NT2/D1 (cell line): ENCODE measurements at regions not wholly inside any gene's neighbourhood (a gene's known extent, or its start where the extent isn't known, plus 50 kb on each side); places are given as distances from the start of the nearest gene placed in this dataset.

Experiments
- DNase-seq: peaks from one replicate; pipeline ENCODE4 v3.0.0-alpha.2; 2011; ENCODE audit warnings: low read depth, low spot score
- H3K27me3 ChIP-seq: 2 replicates; pipeline ENCODE4 v1.6.0; 2011; ENCODE audit warnings: mild to moderate bottlenecking; ENCODE audit not compliant: insufficient read length, insufficient read depth
- H3K36me3 ChIP-seq: 2 replicates; pipeline ENCODE4 v1.6.1; 2011; ENCODE audit warnings: mild to moderate bottlenecking, low read length, mixed read lengths; ENCODE audit not compliant: insufficient read depth, insufficient read length
- H3K4me1 ChIP-seq: 2 replicates; pipeline ENCODE4 v1.5.1; 2011; ENCODE audit not compliant: insufficient read depth, insufficient read length
- H3K4me3 ChIP-seq: 2 replicates; pipeline ENCODE4 v1.5.1; 2011; ENCODE audit warnings: low read depth; ENCODE audit not compliant: insufficient read length
- H3K9ac ChIP-seq: 2 replicates; pipeline ENCODE4 v1.6.0; 2011; ENCODE audit warnings: low read depth; ENCODE audit not compliant: insufficient read length
- H3K9me3 ChIP-seq: 2 replicates; pipeline ENCODE4 v1.5.1; 2011; ENCODE audit warnings: mild to moderate bottlenecking, low read length; ENCODE audit not compliant: insufficient read depth
- SUZ12 ChIP-seq: IDR thresholded peaks from 2 replicates; pipeline ENCODE4 v1.6.1; 2011; ENCODE audit not compliant: insufficient read length, insufficient read depth; ENCODE audit errors: extremely low read depth
- YY1 ChIP-seq: IDR thresholded peaks from 2 replicates; pipeline ENCODE4 v1.6.1; 2011; ENCODE audit not compliant: insufficient read length, insufficient read depth
- ZNF274 ChIP-seq: IDR thresholded peaks from 2 replicates; pipeline ENCODE4 v1.6.1; 2011; ENCODE audit warnings: mild to moderate bottlenecking, low read depth, low read length

DNA sequence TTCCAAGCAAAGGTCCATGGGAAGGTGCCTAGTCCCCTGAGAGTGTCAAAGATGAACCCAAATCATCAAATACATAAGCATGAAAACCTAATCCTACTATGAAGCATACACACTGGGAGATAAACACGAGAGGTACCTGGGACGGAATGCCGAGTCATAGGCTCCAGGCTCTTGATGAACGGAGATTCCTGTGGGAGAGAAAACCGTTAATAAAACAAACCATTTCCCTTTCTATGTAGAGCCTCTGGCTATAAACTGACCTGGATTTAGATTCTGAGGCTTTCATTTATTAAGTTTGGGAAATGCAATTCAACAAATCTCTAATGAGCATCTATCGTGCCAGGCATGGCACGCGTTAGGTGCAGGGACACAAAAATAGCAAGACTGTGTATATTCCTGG lies 206.4 kb upstream of the IL12B start:
- no peak for DNase-seq
- H3K4me1 ChIP-seq, result no peaks in the 10 kb centered on the region
- TF ChIP-seq SUZ12, result no peak
- no peak for TF ChIP-seq YY1
- TF ChIP-seq ZNF274, result no peak
- H3K9ac ChIP-seq, result no peak overlapping the region
- no peaks in the 10 kb centered on the region for H3K36me3 ChIP-seq
- no peaks in the 10 kb centered on the region for H3K27me3 ChIP-seq
- H3K4me3 ChIP-seq, result no peak overlapping the region
- peaks cover 34% of the 10 kb centered on the region for H3K9me3 ChIP-seq

DNA sequence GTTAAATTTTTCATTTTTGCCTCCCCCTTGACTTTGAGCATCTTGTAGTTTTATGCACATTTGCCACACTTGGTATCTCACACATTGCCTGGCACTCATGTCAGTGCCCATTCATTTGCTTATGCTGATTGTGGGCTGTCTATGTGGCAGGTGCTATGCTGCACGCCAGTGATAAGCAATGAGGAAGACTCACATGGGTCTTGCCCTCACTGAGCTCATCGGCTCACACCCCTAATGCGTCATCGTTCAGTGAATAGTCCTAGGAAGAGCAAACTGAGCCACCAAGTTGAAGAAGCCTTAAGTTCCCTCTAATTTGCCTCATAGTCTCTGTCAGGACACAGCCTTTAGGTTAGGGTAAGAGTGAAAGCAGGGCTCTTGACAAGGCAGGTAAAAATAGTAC lies 209.4 kb upstream of the IL12B start:
- TF ChIP-seq SUZ12 (no peak), ZNF274 (no peak), YY1 (no peak)
- no peak overlapping the region for H3K9ac ChIP-seq
- H3K36me3 ChIP-seq, result no peaks in the 10 kb centered on the region
- H3K4me1 ChIP-seq, result no peaks in the 10 kb centered on the region
- H3K9me3 ChIP-seq, result peaks cover 6% of the 10 kb centered on the region; the same call in 1 of the 2 replicates
- no peak overlapping the region for H3K4me3 ChIP-seq
- DNase-seq, result no peak
- H3K27me3 ChIP-seq, result no peaks in the 10 kb centered on the region

DNA sequence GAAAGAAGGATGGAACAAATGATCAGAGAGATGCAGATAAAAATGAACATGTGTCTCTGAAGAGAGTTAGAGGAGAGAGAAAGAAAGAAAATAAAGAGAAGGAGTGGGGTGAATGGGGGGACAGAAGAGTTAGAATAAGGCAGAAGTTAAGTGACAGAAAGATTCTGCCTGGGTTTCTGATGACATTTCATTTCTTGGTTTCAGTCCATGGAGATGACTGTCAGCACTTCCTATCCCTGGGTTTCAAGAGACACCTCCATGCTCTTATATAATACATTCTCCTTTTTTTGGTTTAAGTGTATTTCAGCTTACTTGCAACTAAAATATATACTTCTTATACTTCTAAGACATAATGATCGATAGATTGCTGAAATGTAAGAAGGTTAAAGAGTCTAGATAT lies 213.0 kb upstream of the IL12B start:
- TF ChIP-seq ZNF274 (no peak), YY1 (no peak), SUZ12 (no peak)
- no peak overlapping the region for H3K9ac ChIP-seq
- peaks cover 9% of the 10 kb centered on the region; the same call in 1 of the 2 replicates for H3K9me3 ChIP-seq
- H3K4me1 ChIP-seq, result no peaks in the 10 kb centered on the region
- H3K4me3 ChIP-seq, result no peak overlapping the region
- no peak for DNase-seq
- no peaks in the 10 kb centered on the region for H3K27me3 ChIP-seq
- H3K36me3 ChIP-seq, result no peaks in the 10 kb centered on the region

DNA sequence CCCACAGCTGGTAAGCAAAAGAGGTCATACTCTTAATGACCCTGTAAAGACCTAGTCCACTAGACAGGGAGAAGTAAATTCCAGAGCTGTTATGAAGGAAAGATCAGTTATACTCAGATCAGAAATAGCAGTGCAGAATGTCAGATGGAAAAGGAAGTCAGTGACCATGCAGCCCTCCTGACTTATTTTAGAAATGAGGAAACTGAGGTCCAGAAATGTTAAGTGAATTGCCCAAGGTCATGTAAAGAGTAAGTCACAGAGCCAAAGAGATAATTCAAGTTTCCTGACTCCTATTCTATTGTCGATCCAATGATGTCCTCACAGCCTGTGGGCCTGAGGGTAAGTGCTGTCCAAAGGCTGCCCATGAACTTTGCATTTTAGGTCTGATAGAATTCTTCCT lies 214.9 kb upstream of the IL12B start:
- TF ChIP-seq ZNF274 (no peak), YY1 (no peak), SUZ12 (no peak)
- no peaks in the 10 kb centered on the region for H3K36me3 ChIP-seq
- no peak overlapping the region for H3K9ac ChIP-seq
- H3K27me3 ChIP-seq, result no peaks in the 10 kb centered on the region
- peaks cover 9% of the 10 kb centered on the region; the same call in 1 of the 2 replicates for H3K9me3 ChIP-seq
- no peaks in the 10 kb centered on the region for H3K4me1 ChIP-seq
- DNase-seq, result no peak
- H3K4me3 ChIP-seq, result no peak overlapping the region

DNA sequence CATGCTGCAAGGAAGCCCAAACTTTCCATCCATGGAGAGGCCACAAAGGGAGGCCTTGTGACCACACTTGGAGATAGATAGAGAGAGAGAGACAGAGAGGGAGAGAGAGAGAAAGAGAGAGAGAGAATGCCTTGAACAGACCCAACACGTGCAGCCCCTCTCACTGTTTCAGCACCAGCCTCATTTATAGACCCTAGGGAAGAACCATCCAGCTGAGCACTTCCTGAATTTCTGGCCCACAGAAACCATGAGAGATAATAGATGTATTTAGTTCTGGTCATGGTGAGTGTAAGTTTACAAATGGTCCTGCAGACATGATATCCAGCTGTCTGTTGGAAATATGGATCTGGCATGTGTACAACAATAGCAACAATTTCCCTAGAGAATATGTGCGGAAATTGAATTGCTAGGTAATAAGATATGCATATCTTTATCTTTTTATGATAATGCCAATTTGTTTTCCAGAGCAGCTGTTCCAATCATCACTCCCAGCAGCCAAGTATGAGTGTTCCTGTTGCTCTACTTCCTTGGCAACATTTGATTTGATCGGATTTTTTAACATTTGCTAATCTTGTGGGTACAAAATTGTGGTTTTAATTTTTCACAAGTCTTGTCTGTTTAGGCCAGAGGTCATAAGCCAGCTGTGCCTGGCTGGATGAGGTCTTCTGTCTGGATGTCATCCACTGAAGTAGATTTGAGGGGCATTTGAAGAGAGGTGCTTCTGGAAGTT lies 217.3 kb upstream of the IL12B start:
- no peaks in the 10 kb centered on the region for H3K36me3 ChIP-seq
- H3K27me3 ChIP-seq, result no peaks in the 10 kb centered on the region

DNA sequence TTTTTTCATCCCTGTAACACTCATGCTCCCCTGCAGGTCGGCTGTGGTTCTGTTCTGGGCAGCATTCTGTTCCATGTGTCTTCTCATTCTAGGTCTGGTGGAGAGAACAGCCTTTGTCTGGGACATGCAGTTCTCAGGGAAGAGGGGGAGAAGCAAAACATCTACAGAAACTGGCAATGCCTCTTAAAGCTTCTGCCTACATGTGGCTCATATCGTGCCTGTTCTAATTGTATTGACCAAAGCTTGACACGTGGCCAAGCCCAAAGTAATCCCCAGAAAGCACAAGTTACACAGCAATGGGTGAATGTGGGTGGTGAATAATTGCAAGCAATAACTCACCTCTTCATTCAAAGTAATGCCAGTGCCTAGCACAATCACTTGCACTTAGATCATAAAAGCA lies 218.2 kb upstream of the IL12B start:
- Histone ChIP-seq H3K4me1 (no peaks in the 10 kb centered on the region), H3K9ac (no peak overlapping the region), H3K4me3 (no peak overlapping the region), H3K9me3 (peaks cover 9% of the 10 kb centered on the region; the same call in 1 of the 2 replicates), H3K36me3 (no peaks in the 10 kb centered on the region), H3K27me3 (no peaks in the 10 kb centered on the region)
- no peak for DNase-seq
- no peak for TF ChIP-seq ZNF274
- no peak for TF ChIP-seq SUZ12
- no peak for TF ChIP-seq YY1

More for the DNA sequence above, 217.3 kb upstream of the IL12B start:
- no peak for DNase-seq
- no peak for TF ChIP-seq SUZ12
- TF ChIP-seq ZNF274, result no peak
- TF ChIP-seq YY1, result no peak
- H3K4me3 ChIP-seq, result no peak overlapping the region
- no peak overlapping the region for H3K9ac ChIP-seq
- H3K4me1 ChIP-seq, result no peaks in the 10 kb centered on the region
- H3K9me3 ChIP-seq, result peaks cover 9% of the 10 kb centered on the region; the same call in 1 of the 2 replicates

DNA sequence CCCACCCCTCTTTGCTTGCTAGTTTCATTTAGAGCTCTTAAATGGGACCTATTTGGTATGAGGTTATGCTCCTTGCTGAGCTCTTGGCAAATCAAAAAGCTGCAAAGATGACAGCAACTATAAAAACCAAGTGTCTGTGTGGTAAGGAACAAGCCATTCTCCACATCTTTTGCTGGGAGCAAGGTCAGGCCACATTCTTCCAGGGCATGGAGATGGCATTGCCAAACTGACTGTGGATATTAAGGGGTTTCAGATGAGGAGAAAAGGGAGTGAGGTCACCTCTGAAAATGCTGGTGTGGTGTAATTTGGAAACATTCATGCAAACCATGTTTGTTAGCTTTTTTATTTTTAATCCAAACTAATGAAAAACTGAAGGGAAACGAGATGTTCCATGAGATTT lies 218.8 kb upstream of the IL12B start:
- DNase-seq, result no peak
- TF ChIP-seq SUZ12 (no peak), YY1 (no peak), ZNF274 (no peak)

DNA sequence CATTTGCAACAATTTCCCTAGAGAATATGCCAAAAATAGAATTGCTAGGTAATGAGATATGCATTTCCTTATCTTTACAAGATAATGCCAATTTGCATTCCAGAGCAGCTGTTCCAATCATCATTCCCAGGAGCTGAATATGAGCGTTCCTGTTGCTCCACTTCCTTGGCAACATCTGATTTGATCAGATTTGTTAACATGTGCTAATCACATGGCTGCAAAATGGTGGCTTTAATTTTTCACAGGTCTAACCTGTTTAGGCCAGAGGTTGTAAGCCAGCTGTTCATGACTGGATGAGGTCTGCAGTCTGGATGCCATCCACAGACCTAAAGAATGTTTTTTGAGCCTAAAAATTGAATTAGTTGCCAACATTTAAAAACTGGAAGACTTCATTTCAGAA lies 220.7 kb upstream of the IL12B start:
- DNase-seq, result no peak
- Histone ChIP-seq H3K4me1 (no peaks in the 10 kb centered on the region), H3K36me3 (no peaks in the 10 kb centered on the region), H3K4me3 (no peak overlapping the region), H3K9ac (no peak overlapping the region), H3K27me3 (no peaks in the 10 kb centered on the region), H3K9me3 (peaks cover 9% of the 10 kb centered on the region; the same call in 1 of the 2 replicates)
- TF ChIP-seq YY1 (no peak), SUZ12 (no peak), ZNF274 (no peak)

More for the DNA sequence above, 218.8 kb upstream of the IL12B start:
- Histone ChIP-seq H3K9ac (no peak overlapping the region), H3K4me1 (no peaks in the 10 kb centered on the region), H3K27me3 (no peaks in the 10 kb centered on the region), H3K9me3 (peaks cover 9% of the 10 kb centered on the region; the same call in 1 of the 2 replicates), H3K36me3 (no peaks in the 10 kb centered on the region), H3K4me3 (no peak overlapping the region)
